H9 (cell line): ENCODE measurements at regions not wholly inside any gene's neighbourhood (a gene's known extent, or its start where the extent isn't known, plus 50 kb on each side); places are given as distances from the start of the nearest gene placed in this dataset.

Source experiments
- DNase-seq: peaks from one replicate; pipeline ENCODE4 v3.0.0-alpha.2; 2017
- H2AFZ ChIP-seq: one replicate; pipeline ENCODE4 v1.6.1; 2013; ENCODE audit warnings: mild to moderate bottlenecking, low read length, control low read depth, moderate library complexity
- H2AK5ac ChIP-seq: 2 replicates; pipeline ENCODE4 v1.6.1; 2013; ENCODE audit warnings: low read length, control low read depth, mixed read lengths; ENCODE audit not compliant: insufficient read length
- H2BK120ac ChIP-seq: one replicate; pipeline ENCODE4 v1.6.1; 2013; ENCODE audit warnings: low read depth, mild to moderate bottlenecking, low read length, control low read depth, inconsistent platforms; ENCODE audit not compliant: poor library complexity, severe bottlenecking
- H2BK12ac ChIP-seq: 2 replicates; pipeline ENCODE4 v1.6.1; 2013; ENCODE audit warnings: low read length, control low read depth, mixed read lengths, low read depth; ENCODE audit not compliant: insufficient read length
- H2BK15ac ChIP-seq: 2 replicates; pipeline ENCODE4 v1.6.1; 2013; ENCODE audit warnings: low read depth, low read length, control low read depth
- H2BK20ac ChIP-seq: one replicate; pipeline ENCODE4 v1.6.1; 2013; ENCODE audit warnings: low read depth, mild to moderate bottlenecking, low read length, control low read depth, inconsistent platforms; ENCODE audit not compliant: poor library complexity, severe bottlenecking
- H2BK5ac ChIP-seq: 2 replicates; pipeline ENCODE4 v1.6.1; 2013; ENCODE audit warnings: low read length, control low read depth, mixed read lengths; ENCODE audit not compliant: insufficient read length
- H3K14ac ChIP-seq: 2 replicates; pipeline ENCODE4 v1.6.1; 2013; ENCODE audit warnings: low read length, control low read depth; ENCODE audit not compliant: insufficient read depth
- H3K18ac ChIP-seq: 2 replicates; pipeline ENCODE4 v1.6.1; 2013; ENCODE audit warnings: low read depth, mild to moderate bottlenecking, mixed read lengths, low read length, control low read depth; ENCODE audit not compliant: insufficient read length
- H3K23ac ChIP-seq: 2 replicates; pipeline ENCODE4 v1.6.1; 2013; ENCODE audit warnings: low read length, control low read depth, mixed read lengths, low read depth; ENCODE audit not compliant: insufficient read length
- H3K23me2 ChIP-seq: 2 replicates; pipeline ENCODE4 v1.6.1; 2013; ENCODE audit warnings: low read depth, mild to moderate bottlenecking, mixed read lengths, low read length, control low read depth; ENCODE audit not compliant: insufficient read length, poor library complexity, severe bottlenecking
- H3K27ac ChIP-seq: 2 replicates; pipeline ENCODE4 v1.5.1; 2013; ENCODE audit warnings: low read length, control low read depth, mixed read lengths, low read depth; ENCODE audit not compliant: insufficient read length
- H3K27me3 ChIP-seq: 2 replicates; pipeline ENCODE4 v1.6.1; 2013; ENCODE audit warnings: low read length, control low read depth, inconsistent platforms; ENCODE audit not compliant: insufficient read depth
- H3K4ac ChIP-seq: 2 replicates; pipeline ENCODE4 v1.6.1; 2013; ENCODE audit warnings: low read depth, mild to moderate bottlenecking, control low read depth, inconsistent platforms, low read length, moderate library complexity
- H3K4me1 ChIP-seq: 2 replicates; pipeline ENCODE4 v1.6.1; 2013; ENCODE audit warnings: low read length, control low read depth, inconsistent platforms; ENCODE audit not compliant: insufficient read depth
- H3K4me2 ChIP-seq: 2 replicates; pipeline ENCODE4 v1.6.1; 2013; ENCODE audit warnings: low read length, control low read depth, mixed read lengths; ENCODE audit not compliant: insufficient read length, insufficient read depth
- H3K56ac ChIP-seq: 2 replicates; pipeline ENCODE4 v1.6.1; 2013; ENCODE audit warnings: low read depth, mild to moderate bottlenecking, mixed read lengths, low read length, control low read depth; ENCODE audit not compliant: insufficient read length
- H3K79me1 ChIP-seq: 2 replicates; pipeline ENCODE4 v1.6.1; 2013; ENCODE audit warnings: low read depth, mild to moderate bottlenecking, moderate library complexity, low read length, control low read depth, inconsistent platforms; ENCODE audit not compliant: insufficient read depth, poor library complexity, severe bottlenecking
- H3K79me2 ChIP-seq: 2 replicates; pipeline ENCODE4 v1.6.1; 2013; ENCODE audit warnings: low read length, control low read depth, inconsistent platforms; ENCODE audit not compliant: insufficient read depth
- H3K9ac ChIP-seq: 2 replicates; pipeline ENCODE4 v1.6.1; 2013; ENCODE audit warnings: low read length, control low read depth, mixed read lengths; ENCODE audit not compliant: insufficient read length; ENCODE audit errors: extremely low read depth
- H3K9me3 ChIP-seq: one replicate; pipeline ENCODE4 v1.6.1; 2013; ENCODE audit warnings: low read depth, low read length, inconsistent platforms; ENCODE audit not compliant: control insufficient read depth
- H3T11ph ChIP-seq: one replicate; pipeline ENCODE4 v1.6.1; 2013; ENCODE audit warnings: mild to moderate bottlenecking, low read length, control low read depth, inconsistent platforms
- H4K20me1 ChIP-seq: one replicate; pipeline ENCODE4 v1.6.1; 2013; ENCODE audit not compliant: control insufficient read depth, insufficient read length, insufficient read depth
- H4K5ac ChIP-seq: 2 replicates; pipeline ENCODE4 v1.6.1; 2013; ENCODE audit warnings: low read depth, mild to moderate bottlenecking, mixed read lengths, low read length, control low read depth; ENCODE audit not compliant: insufficient read length
- H4K8ac ChIP-seq: replicated peaks from 2 replicates; pipeline ENCODE4 v1.6.1; 2013; ENCODE audit warnings: low read length, control low read depth, mixed read lengths, low read depth; ENCODE audit not compliant: insufficient read length
- H4K91ac ChIP-seq: 2 replicates; pipeline ENCODE4 v1.6.1; 2013; ENCODE audit warnings: low read depth, mild to moderate bottlenecking, moderate library complexity, mixed read lengths, low read length, control low read depth; ENCODE audit not compliant: insufficient read length
- H3K27ac Mint-ChIP-seq, 3 experiments: 2 replicates in 2 of 3; 3 replicates in 1 of 3; pipeline ENCODE4 v1.8.0; 2020 to 2021; ENCODE audit warnings: mixed read lengths in 3 of 3, mild to moderate bottlenecking in 1 of 3, moderate library complexity in 1 of 3
- H3K27me3 Mint-ChIP-seq: 2 replicates; pipeline ENCODE4 v1.8.0; 2021; ENCODE audit warnings: low read depth, mild to moderate bottlenecking, moderate library complexity, mixed read lengths
- H3K36me3 Mint-ChIP-seq, 3 experiments: 2 replicates in 2 of 3; 3 replicates in 1 of 3; pipeline ENCODE4 v1.8.0; 2020 to 2021; ENCODE audit warnings: low read depth in 3 of 3, mixed read lengths in 3 of 3; ENCODE audit not compliant: insufficient read depth in 1 of 3
- H3K4me1 Mint-ChIP-seq, 2 experiments: 2 replicates each; pipeline ENCODE4 v1.8.0; 2020; ENCODE audit warnings: mixed read lengths in 2 of 2
- H3K4me3 Mint-ChIP-seq, 2 experiments: 2 replicates in 1 of 2; 3 replicates in 1 of 2; pipeline ENCODE4 v1.8.0; 2020 to 2021; ENCODE audit warnings: mild to moderate bottlenecking in 2 of 2, mixed read lengths in 2 of 2, moderate library complexity in 1 of 2
- H3K9me3 Mint-ChIP-seq, 2 experiments: 2 replicates in 1 of 2; 3 replicates in 1 of 2; pipeline ENCODE4 v1.8.0; 2020; ENCODE audit warnings: mild to moderate bottlenecking in 2 of 2, mixed read lengths in 2 of 2, moderate library complexity in 1 of 2
- CTCF ChIP-seq: fragments of 200-600 bp; sonication (generic); conservative IDR thresholded peaks from 3 replicates; pipeline ENCODE4 v1.8.0; 2021; ENCODE audit warnings: antibody characterized with exemption, mild to moderate bottlenecking
- WGBS: extraction: QIAGEN DNeasy Blood & Tissue Kit; methylation state at CpG from one replicate; pipeline ENCODE4 v1.1.7; 2013; ENCODE audit warnings: missing lambda C conversion rate, low lambda C conversion rate, mixed read lengths; ENCODE audit not compliant: insufficient read length; ENCODE audit errors: extremely low coverage; 5-methylcytosine and 5-hydroxymethylcytosine counted together

DNA sequence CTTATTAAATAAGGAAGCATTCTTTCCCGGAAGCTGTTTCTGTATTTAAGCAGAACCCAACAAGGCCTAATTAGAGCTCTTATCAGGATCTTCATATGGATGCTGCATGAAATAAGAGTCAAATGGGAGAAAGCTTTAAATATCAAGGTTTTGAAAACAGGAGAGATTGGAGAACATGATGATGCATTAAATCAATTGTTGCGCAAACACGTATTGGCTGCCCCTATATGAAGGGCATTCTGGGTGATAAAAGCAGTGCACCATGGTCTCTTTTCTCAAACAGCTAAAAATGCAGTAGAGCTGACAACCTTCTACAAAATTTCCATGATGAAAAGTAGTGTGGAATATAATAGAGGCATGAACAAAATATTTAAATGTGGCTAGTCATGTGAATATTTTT is 98.9 kb downstream of the TBXT start:
- H3K36me3 Mint-ChIP-seq = peaks cover 0 to 5% (median 0%) of the 10 kb centered on the region in 3 experiments; a peak in 3 of 7 replicates
- Histone ChIP-seq H2BK12ac (no peak overlapping the region), H2AFZ (no peak overlapping the region), H4K91ac (no peak overlapping the region), H3K23ac (no peak overlapping the region), H3K27ac (no peak overlapping the region), H3K9me3 (no peaks in the 10 kb centered on the region), H2BK20ac (no peak overlapping the region), H4K5ac (no peak overlapping the region), H3K56ac (no peak overlapping the region), H3T11ph (no peak overlapping the region), H3K27me3 (no peaks in the 10 kb centered on the region), H3K79me2 (no peaks in the 10 kb centered on the region), H3K4me1 (no peaks in the 10 kb centered on the region), H4K20me1 (no peaks in the 10 kb centered on the region), H3K4me2 (no peak overlapping the region), H3K4ac (no peak overlapping the region), H2BK15ac (no peak overlapping the region), H3K79me1 (no peaks in the 10 kb centered on the region), H3K9ac (no peak overlapping the region), H4K8ac (no peak overlapping the region), H3K14ac (no peak overlapping the region), H2BK120ac (no peak overlapping the region), H3K18ac (no peak overlapping the region), H2AK5ac (no peak overlapping the region), H2BK5ac (no peak overlapping the region), H3K23me2 (no peaks in the 10 kb centered on the region)
- H3K9me3 Mint-ChIP-seq = peaks cover 0 to 7% of the 10 kb centered on the region in 2 experiments; a peak in 4 of 5 replicates
- no peak overlapping the region for H3K27ac Mint-ChIP-seq
- H3K4me1 Mint-ChIP-seq = no peaks in the 10 kb centered on the region
- H3K4me3 Mint-ChIP-seq = no peak overlapping the region
- no peak for TF ChIP-seq CTCF
- peaks cover 7% of the 10 kb centered on the region for H3K27me3 Mint-ChIP-seq
- no peak for DNase-seq
- no CpG with 5 or more reads among the region's 3 CpGs for WGBS
